GM18873 (cell line): ENCODE measurements at regions not wholly inside any gene's neighbourhood (a gene's known extent, or its start where the extent isn't known, plus 50 kb on each side); places are given as distances from the start of the nearest gene placed in this dataset.
"Not testable (repeated sequence)": the region's sequence is repeated elsewhere in the genome, so short reads cannot be mapped to it uniquely, and the experiment has no call there.

Experiments
- ATAC-seq: cut with Tn5 transposase; IDR thresholded peaks from one replicate; pipeline ENCODE4 v1.9.1; 2021; ENCODE audit warnings: mild to moderate bottlenecking, moderate library complexity, moderate number of reproducible peaks; ENCODE audit not compliant: unreplicated experiment, low FRiP score

DNA sequence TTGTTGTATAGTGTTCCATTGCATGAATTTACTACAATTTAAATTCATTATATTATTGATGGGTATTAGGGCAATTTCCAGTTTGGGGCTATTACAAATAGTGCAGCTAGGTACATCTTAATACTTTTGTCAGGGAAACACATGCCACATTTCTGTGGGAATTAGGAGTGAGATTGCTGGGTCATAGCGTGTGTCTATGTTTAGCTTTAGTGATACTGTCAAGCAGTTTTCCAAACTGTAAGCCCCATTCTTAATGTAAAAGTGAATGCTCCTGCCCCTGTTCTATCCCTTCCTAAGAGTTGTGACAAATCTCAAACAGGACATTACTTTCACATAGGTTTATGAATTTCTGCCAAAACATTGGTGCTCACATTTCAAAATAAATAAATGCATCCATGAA lies 184.5 kb upstream of the ANKRD28 start:
- no peak for ATAC-seq

DNA sequence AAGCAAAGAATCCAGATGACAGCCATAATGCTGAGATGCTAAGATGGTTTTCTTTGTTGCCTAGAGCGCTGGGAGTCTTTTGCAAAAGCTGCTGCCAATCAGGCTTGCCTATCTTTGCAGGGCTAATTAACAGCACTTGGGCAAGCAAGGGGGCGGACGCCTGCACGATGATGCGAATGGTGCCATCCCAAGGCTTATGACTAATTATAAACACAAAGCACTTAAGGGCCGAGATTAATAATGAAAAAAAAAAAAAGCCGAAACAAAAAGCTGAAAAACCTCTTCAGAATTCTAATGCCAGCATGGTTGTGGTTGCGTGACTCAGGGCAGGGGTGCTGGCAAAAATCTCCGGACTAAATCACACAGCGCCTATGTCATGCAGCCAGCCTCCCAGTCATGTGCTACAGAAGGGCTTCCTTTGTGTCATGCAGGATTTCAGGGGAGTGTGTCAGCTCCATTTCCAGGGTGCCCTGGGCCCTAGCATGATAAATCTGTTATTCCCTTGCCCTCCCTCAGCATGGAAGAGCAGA lies 185.0 kb upstream of the ANKRD28 start:
- no peak for ATAC-seq

DNA sequence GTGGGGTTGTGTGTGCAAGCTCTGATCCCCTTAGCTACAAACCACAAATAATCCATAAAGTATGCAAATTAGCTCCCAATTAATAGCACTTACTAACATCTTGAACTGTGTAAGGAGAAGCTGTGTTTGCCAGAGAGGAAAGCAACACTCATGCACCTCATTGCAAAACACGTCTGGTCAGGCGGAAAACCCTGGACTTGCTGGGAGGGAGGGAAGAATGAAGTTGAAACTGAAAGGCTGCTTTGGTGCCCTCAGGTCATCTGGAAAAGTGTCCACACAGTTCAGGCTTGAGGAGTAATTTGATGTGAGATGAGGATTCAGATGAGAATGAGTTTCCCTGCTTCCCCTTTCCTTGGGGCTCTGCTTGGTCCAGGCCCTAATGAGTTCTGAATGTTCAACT lies 185.5 kb upstream of the ANKRD28 start:
- ATAC-seq, result no peak

DNA sequence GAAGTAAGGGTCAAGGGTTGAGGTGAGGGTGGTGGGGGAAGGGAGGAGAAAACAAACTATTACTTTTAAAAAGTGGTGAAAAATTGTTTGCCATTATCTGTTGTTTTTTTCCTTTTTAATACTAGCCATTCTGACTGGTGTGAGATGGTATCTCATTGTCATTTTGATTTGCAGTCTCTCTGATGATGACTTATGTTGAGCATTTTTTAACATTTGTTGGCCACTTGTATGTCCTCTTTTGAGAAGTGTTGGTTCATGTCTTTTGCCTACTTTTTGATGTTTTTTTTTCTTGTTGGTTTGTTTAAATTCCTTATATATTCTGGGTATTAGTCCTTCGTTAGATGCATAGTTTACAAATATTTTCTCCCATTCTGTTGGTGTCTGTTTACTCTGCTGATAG lies 185.9 kb upstream of the ANKRD28 start:
- ATAC-seq, result no peak

DNA sequence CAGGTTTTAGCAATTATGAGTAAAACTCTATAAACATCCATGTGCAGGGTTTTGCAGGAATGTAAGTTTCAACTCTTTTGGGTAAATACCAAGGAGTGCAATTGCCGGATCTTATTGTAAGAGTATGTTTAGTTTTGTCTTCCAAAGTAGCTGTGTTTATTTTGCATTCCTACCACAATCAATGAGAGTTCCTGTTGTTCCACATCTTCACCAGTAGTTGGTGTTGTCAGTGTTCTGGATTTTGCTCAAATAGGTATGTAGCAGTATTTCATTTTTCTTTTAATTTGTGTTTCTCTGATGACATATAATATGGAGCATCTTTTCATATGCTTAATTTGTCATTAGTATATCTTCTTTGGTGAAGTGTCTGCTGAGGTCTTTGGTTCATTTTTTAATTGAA lies 185.1 kb upstream of the GALNT15 start:
- ATAC-seq, result no peak

DNA sequence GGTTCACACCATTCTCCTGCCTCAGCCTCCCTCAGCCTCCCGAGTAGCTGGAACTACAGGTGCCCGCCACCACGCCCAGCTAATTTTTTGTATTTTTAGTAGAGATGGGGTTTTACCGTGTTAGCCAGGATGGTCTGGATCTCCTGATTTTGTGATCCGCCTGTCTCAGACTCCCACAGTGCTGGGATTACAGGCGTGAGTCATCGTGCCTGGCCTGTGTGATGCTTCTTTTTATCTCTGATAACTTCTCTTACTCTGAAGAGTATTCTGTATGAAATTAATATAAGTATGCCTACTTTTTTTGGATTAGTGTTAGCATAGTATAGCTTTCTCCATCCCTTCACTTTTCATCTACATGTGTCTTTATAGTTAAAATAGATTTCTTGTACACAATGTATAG lies 180.8 kb upstream of the GALNT15 start:
- not testable (repeated sequence) for ATAC-seq

DNA sequence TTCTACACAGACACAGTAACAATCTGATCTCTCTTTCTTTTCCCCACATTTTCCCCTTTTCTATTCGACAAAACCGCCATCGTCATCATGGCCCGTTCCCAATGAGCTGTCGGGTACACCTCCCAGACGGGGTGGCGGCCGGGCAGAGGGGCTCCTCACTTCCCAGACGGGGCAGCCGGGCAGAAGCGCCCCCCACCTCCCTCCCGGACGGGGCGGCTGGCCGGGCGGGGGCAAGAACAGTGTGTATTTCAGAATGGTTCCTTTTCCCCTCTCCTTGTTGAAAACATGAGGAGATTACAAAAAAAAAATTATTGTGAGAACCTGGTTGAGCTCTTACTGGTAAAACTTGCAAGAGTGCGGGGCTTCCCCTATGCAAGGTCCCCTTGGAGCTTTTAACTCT lies 178.0 kb upstream of the GALNT15 start:
- not testable (repeated sequence) for ATAC-seq

DNA sequence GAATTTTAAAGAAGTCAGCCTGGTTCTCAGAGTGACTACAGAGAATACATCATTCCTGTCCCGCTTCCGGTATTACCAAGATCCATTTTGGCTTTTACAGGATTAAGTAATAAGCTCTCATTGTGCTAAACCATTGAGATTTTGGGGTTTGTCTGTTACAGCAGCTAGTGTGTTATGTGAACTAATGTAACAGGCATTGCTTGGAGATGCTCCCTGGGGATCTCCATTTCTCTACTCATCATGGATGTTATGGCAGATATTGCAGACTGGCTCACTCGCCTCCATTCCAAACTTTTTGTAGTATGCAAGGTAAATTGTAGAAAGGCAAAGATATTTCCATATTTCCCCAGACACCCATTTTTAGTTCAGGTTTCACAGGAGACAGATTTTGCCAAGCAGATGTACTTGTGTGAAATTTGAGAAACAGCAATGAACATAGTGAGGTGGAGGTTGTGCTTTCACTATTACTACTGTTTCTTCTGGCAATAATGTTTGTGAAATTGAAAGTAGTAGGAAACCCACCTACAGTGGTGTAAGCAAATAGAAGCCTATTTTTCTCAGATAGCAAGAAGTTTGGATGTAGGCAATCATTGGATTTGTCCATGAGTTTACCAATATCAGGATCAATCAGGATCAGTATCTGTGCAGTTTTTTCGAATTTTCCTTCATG lies 177.1 kb upstream of the GALNT15 start:
- no peak for ATAC-seq

DNA sequence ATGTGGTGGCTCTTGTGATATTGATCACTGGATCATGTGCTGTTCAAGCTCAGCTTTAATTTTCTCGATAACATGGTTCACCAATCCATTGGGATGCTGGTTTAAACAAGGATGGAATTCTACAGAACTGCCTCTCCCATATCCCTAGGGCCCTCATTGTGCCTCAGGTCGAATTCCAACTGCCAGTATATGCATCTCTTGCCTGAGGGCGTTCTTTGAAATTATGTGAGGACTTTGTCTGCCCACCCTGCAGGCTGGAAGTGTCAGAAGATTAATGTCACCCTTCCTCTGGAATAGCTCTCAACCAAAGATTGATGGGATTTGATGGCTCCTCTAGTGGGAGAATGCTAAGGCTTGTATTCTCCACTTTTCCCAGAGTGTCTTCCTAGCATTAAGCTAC lies 175.6 kb upstream of the GALNT15 start:
- ATAC-seq, result no peak

DNA sequence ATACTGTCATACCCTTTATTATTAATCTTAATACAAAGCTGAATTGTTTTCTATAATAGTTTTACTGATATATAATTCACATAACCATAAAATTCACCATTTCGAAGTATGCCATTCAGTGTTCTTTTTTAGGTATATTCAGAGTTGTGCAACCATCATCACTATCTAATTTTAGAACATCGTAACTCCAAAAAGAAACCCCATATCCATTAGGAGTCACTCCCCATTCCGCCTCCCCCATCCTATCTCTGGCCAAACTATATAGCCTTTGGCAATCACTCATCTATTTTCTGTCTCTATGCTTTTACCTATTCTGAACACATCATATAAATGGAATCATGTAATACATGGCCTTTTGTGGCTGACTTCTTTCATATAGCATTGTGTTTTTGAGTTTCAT lies 169.7 kb upstream of the GALNT15 start:
- ATAC-seq, result no peak

DNA sequence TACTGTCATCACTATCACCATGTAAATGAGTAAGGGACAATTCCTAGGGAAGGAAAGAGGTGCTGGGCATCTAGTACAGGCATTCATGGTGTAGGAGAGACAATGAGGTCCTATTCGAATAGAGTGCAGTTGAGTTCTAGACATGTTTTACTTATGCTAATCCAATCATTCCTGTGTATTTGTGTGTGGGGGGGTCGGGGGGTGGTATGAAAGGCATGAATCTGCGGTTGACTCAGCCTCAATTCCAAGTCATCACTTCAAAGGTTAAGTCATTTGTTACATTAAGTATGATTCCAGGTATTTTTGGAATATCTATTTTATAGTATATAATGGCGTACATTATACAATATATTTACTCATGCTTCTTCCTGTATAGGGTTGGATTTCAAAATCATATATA lies 163.1 kb upstream of the GALNT15 start:
- no peak for ATAC-seq

DNA sequence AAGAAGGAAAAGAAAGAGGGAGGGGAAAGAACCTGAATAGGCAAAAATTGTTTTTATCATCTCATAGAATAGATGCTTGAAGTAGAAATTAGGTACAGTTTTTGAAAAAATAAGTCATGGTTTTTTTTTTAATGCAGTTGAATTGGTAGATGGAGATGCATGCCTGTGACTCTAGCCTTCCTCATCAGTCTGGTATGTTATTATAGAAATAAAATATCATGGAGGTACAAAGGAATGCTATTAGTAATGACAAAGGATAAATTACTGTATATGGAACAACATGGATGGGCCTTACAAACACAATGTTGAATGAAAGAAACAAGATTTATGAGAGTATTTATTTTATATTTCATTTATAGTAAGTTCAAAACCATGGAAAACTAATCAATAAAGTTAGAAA lies 162.4 kb upstream of the GALNT15 start:
- ATAC-seq, result no peak

DNA sequence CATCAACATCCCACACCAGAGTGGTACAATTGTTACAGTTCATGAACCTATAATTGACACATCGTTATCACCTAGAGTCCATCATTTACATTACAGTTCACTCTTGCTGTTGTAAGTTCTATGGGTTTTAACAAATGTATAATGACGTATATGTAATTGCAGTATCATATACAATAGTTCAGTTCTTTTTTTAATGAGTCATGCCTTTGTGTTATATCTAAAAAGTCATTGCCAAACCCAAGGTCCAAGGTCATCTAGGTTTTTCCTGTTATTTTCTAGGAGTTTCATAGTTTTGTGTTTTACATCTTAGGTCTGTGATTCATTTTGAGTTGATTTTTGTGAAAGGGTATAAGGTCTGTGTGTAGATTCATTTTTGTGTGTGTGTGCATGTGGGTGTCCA lies 160.9 kb upstream of the GALNT15 start:
- no peak for ATAC-seq

DNA sequence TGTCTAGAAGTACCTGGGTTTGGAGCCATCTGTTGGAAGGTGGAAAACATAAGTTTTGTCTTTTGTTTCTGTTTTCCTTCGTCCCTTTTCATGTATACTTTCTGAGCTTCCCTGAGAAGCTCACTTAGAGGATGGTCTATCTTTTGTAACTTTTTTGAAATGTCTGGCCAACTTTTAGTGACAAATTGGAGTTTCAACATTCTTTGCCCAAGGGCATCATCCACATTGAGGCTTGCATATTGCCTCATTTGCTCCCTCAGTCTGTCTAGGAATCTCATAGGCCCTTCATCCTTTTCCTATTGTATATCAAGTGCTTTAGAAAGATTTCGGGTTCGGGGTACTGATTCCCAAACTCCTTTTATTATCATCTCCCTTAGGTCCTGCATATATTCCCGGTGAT lies 152.7 kb upstream of the GALNT15 start:
- ATAC-seq, result not testable (repeated sequence)

DNA sequence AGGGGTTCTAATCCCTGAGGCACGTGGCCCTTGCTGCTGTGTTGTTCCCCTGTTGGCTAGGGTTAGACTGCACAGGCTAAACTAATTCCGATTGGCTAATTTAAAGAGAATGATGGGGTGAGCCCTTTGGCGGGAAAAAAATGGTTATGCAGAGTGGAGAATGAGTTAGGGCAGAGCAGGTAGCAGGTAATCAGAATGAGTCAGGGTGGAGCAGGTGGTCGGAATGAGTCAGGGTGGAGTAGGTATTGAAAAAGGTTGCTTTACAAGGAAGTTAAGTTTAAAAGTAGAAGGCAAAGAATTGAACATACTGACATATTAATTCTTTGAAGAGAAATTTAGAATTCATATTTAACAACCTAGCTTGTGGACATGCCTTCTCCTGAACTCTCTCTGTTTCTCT lies 150.6 kb upstream of the GALNT15 start:
- ATAC-seq, result not testable (repeated sequence)

DNA sequence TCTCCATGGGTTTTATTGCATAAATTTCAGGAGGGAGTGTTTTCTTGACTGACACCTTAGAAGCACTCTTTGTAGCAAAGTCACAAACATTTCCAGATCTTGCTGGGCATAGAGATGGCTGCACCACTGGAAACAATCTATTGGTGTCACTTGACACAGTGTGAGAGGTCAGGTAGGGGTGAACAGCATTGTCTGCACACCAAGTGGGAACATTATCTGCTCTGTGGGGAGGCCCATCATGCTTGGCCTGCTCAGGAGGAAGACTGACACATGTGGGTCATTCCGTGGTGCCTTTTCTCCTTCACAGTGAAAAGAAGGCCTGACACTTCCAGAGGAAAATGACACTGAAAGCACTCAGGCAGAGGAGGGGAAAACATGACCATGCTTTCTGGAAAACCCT lies 149.9 kb upstream of the GALNT15 start:
- ATAC-seq, result no peak

DNA sequence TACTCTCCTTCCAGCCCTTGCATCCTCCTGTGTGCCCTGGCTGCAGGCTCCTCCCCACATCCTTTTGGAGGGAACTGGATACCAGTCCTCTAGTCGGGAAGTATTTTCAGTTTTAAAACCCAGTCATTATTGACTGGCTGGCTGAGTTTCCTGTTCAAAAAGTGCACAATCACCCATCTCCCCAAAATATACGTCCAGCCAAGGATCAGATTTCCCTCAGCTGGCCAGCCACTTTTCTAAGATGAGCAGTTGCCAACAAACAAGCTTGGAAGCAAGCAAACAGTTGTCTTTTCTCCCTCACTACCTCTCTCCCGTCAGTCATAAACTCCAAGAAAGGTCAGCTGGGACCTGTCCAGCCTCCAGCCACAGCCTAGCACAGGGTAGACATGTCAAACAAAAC lies 147.7 kb upstream of the GALNT15 start:
- ATAC-seq, result no peak

DNA sequence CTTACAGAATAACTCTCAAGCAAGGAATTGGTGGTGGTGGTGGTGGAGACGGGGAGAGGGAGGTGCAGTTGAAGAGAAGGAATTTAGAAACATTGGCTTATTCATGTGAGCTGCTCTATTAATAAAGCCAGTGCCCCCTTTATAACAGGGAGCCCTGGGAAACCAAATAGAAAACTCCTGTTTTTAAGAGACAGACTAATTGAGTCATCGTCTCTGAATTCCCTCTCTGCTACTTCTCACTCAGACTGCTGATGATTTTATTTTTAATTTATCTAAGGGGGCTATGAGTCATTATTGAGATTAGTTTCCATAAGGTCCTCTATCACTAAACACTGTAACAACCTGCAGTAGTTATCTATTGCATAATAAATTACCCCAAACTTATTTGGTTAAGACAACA lies 145.9 kb upstream of the GALNT15 start:
- no peak for ATAC-seq

DNA sequence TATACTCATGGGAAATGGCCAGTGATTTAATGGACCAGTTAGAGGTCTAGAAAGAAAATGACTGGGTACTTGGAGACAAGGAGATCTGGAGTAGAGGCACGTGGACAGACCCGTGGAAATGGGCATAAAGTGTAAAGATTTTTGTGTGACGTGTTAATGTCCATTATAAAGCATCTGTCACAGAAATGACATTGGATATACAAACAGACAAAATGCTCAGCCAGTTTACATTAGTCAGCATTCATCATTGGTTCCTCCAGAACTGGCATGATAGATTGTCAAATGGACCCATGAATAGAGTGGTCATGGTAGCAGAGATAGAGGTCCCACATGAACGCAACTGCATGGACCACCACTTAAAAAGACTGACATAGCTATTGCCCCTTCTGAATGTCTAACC lies 144.1 kb upstream of the GALNT15 start:
- ATAC-seq, result no peak

DNA sequence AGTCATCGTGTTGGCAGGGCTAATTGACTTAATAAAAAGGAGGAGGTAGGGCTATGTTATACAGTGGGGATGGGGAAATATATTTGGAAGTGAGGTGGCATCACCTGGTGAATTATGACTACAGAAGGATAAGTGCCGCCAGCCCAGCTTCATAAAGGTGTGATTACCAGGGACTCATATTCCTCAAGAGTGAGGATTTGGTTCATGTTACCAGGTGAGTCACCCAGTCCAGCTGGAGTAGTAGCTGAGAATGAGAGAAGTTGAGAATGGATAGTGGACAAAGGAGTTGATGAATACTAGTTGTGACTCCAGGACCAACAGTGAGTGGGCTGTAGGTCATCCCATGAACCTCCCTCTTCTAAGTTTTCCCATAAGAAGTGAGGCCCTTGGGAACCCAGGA lies 143.0 kb upstream of the GALNT15 start:
- ATAC-seq, result no peak

DNA sequence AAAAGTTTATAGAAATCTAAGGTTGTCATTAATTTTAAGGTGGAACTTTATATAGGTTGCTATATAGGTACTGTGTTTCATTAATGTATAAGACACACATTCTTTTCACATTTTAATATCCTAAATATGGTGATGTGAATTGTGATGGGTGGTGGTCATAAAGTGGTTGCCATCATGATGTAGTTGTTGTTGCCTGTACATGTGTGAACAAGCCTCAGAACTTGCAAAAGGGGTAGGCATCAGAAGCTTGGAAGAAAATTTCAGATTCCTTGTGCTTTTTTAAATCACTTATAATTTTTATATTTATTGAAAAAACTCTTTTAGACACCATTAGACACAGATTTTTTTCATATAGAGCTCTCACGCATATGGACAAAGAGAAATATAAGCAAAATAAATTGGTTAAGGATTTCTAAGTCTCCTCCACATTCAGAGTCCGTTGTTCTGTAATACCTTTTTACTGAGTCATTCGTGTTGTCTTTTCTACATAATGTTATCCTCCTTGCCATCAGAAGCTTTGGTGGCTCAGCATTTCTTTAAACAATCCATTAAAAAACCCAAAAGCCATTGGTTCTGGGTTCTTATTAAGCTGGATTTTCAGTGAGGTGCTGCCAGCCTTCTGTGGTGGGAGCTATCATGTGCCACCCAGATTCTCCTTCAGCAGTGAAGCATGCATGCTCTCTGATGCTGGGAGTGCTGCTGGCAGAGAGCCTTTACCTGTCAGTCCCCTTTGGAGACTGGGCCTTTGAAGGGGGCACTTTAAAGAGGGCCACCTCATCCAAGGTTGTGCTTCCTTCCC lies 140.4 kb upstream of the GALNT15 start:
- no peak for ATAC-seq

DNA sequence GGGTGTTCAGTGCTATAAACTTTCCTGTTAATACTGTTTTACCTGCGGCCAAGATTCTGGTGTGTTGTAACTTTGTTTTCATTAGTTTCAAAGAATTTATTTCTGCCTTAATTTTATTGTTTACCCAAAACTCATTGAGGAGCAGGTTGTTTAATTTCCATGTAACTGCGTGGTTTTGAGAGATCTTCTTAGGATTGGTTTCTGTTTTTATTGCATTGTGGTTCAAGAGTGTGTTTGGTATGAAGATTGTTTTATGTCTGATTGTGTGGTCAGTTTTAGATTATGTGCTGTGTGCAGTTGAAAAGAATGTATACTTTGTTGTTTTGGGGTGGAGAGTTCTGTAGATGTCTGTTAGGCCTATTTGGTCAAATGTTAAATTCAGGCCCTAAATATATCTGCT lies 133.5 kb upstream of the GALNT15 start:
- ATAC-seq, result no peak
